ENCODE measurements at regions not wholly inside any gene's neighbourhood (a gene's known extent, or its start where the extent isn't known, plus 50 kb on each side); places are given as distances from the start of the nearest gene placed in this dataset.

DNA sequence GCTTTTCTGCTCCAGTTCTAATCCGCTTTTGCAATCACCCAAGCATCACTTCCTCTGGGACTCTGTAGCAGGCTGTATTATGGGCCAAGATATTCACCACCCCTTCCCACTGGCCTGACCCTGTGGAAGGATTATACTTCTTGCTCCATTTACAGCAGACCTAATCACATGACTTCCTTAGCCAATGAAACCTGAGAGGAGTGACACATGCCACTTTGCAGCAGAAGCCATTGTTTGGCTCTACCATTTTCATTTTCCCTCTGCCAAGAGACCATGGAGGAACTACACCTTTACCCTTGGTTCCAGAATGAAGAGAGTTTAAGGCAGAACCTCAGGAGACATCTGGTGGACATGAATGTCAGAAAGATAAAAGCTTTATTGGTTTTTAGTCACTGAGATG is 134.9 kb upstream of the HSD17B12 start:
- Mint-ChIP-seq H3K4me1 (peaks cover 0 to 2% (median 0%) of the 10 kb centered on the region in 3 donors), H3K9me3 (peaks cover 0 to 3% (median 0%) of the 10 kb centered on the region in 3 donors), H3K27ac (no peak overlapping the region), H3K36me3 (no peaks in the 10 kb centered on the region), H3K4me3 (no peak overlapping the region), H3K27me3 (peaks cover 40% of the 10 kb centered on the region)

DNA sequence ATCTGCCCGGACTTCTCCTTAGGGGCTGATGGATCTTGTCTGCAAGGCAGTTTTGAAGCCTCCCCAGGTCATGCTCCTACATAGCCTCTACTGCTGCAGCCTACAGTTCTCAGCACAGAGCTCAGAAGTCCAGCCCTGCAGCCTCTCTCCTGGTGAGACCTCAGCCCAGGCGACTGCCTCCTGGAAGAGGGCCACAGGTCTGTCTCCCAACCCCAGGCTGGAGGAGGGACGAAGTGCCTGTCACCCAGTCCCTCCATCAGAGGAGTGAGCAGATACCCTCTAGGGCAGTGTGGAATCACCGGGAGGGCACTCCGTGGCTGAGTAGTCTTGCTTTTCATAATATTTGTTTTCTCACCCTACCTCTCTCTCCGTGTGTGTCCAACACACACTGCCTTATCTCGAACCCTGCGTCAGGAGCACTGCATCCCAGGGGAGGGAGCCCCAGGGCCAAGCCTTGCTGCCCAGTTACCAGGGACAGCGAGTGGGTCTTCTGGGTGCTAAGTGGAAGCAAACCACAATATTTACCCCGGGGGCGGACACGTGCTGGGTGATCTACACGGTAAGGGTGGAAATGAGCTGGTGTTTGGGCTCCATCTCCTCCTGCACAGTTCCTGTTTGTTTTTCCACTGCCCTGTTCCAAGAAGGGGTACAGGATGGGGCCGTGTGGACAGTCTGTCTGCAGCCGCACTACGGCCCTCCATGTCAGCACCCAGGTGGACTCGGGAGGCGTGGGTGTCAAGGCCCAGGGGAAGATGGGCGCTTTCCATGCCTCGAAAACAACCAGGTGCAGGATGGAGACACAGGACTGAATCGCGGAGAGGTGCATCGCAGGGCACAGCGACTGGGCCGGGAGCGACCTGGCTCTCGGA is 133.7 kb upstream of the HSD17B12 start:
- peaks cover 41% of the 10 kb centered on the region for H3K27me3 Mint-ChIP-seq
- no peaks in the 10 kb centered on the region for H3K36me3 Mint-ChIP-seq
- H3K4me3 Mint-ChIP-seq: peak overlapping the region in 2 of 4 donors; percentile 1 to 63
- H3K9me3 Mint-ChIP-seq: peaks cover 0 to 2% (median 0%) of the 10 kb centered on the region in 3 donors
- H3K4me1 Mint-ChIP-seq: peaks cover 0 to 2% (median 0%) of the 10 kb centered on the region in 3 donors
- no peak overlapping the region for H3K27ac Mint-ChIP-seq

DNA sequence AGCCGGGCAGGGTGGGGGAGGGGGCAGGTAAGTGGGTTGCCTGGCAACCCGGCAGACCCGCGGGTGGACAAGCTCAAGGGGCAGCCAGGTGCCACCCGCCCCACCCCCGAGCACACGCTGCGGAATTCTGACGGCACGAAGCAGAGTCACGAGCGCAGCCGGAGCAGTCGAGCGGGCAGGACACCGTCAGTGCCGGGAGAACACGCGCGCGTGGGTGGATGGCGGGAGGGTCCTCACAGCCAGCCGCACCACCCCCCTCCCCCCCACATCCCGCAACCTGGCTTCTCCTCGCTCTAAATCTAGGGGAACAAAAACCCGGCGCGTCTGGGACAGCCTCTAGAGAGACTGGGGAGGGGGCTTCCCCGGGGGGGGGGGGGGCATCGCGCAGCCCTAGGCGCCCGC is 133.1 kb upstream of the HSD17B12 start:
- Mint-ChIP-seq H3K4me3 (no peak overlapping the region), H3K4me1 (peaks cover 0 to 2% (median 0%) of the 10 kb centered on the region in 3 donors), H3K27me3 (peaks cover 45% of the 10 kb centered on the region), H3K27ac (no peak overlapping the region), H3K9me3 (no peaks in the 10 kb centered on the region), H3K36me3 (no peaks in the 10 kb centered on the region)

DNA sequence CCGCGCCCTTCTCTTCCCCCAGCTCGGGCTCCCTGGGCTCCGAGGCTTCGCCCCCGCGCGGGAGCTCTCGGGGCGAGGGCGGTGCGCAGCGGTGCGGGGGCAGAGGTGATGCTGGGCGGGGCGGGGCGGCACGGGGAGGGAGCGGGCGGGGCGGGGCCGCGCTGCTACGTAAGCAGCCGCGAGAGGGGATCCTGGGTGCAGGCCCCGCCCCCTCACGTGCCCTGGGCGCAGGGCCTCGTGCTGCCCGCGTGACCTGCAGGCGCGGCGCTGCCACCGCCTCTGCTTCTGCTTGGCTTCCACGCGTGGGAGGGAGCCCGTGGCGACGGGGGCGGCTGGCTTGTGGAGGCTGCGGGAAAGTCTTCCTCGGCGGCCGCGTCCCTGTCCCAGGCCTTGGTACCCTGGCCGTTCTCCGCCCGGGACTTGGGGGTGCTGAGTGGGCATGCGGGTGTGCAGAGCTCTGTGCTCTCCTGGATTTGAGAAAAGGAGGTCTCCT is 132.6 kb upstream of the HSD17B12 start:
- Mint-ChIP-seq H3K4me1 (peaks cover 0 to 2% (median 0%) of the 10 kb centered on the region in 3 donors), H3K27ac (no peak overlapping the region), H3K9me3 (no peaks in the 10 kb centered on the region), H3K27me3 (peaks cover 47% of the 10 kb centered on the region), H3K36me3 (no peaks in the 10 kb centered on the region), H3K4me3 (no peak overlapping the region)

DNA sequence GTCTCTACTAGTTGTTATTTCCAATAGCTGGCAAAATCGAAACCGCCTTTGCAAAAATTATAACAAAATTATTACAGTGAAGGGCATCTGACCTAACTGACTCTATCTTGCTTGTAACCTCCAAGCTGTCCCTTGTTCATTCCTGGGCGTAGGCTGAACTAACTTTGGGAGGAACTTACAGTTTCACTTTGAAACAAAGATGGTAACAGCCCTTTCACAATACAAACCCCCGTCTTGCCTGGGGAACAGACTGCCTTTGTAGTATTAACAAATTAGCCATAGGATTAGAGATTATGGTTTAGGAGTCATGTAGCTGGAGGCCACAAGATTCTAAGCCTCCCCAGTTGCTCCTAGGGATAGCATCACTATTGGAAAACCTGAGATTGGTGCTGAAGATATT is 131.6 kb upstream of the HSD17B12 start:
- Mint-ChIP-seq H3K27ac (no peak overlapping the region), H3K4me1 (peaks cover 0 to 2% (median 0%) of the 10 kb centered on the region in 3 donors), H3K9me3 (no peaks in the 10 kb centered on the region), H3K36me3 (no peaks in the 10 kb centered on the region), H3K27me3 (peaks cover 56% of the 10 kb centered on the region), H3K4me3 (peak overlapping the region in 1 of 4 donors; percentile 17)

DNA sequence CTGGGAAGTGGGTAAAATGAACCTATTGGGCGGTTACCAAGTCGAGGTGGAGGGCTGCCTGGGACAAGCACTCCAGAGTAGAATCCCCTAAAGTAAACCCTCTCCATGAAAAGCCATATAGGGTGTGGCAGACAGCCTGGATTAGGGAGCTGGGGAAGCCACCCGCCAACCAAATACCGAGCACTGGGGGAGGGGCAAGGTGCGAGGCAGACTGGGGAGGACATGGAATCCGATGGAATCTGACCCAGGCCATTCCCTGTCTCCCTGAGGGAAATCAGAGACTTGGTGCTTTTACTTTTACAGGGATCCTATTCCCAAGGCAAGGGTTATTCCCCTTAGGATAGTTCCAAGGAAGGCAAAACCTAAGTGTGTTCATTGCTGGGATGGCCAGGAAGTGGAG is 130.9 kb upstream of the HSD17B12 start:
- peaks cover 0 to 2% (median 0%) of the 10 kb centered on the region in 3 donors for H3K4me1 Mint-ChIP-seq
- no peak overlapping the region for H3K27ac Mint-ChIP-seq
- peak overlapping the region in 1 of 4 donors; percentile 19 for H3K4me3 Mint-ChIP-seq
- no peaks in the 10 kb centered on the region for H3K9me3 Mint-ChIP-seq
- H3K27me3 Mint-ChIP-seq: peaks cover 57% of the 10 kb centered on the region
- no peaks in the 10 kb centered on the region for H3K36me3 Mint-ChIP-seq

DNA sequence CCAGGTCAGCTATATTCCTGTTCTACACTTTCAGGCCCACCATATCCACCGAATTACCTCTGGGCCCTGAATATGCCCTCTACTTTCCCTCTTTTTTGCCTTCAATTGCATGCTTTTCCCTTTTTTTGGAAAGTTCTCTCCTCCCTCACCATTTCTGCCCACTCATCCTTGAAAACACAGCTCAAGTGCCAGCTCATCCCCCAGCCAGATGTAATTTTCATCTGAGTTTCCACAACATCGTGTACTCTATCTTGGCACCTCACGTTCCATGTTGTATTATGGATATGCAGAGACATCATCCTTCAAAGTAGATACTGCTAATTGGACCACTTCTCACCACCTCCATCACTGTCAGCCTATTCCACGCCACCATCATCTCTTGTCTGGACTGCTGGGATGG is 129.8 kb upstream of the HSD17B12 start:
- Mint-ChIP-seq H3K27me3 (peaks cover 54% of the 10 kb centered on the region), H3K4me1 (peaks cover 0 to 2% (median 0%) of the 10 kb centered on the region in 3 donors), H3K27ac (no peak overlapping the region), H3K4me3 (no peak overlapping the region), H3K36me3 (no peaks in the 10 kb centered on the region), H3K9me3 (no peaks in the 10 kb centered on the region)

DNA sequence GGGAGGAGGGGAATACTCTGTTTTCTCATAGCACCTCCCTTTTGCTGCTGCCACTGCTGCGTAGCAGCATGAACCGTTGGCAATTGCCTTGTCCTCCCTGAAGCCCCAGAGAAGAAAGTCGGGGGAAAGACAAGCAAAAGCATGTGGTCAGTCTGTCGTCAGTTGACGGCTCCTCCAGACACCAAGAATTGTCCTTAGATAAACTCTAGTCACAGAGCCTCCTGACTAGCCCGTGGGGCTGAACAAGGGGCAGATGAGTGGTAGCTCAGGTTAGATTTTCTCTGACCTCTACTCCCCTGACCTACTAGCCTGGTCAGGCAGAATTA is 126.4 kb upstream of the HSD17B12 start:
- Mint-ChIP-seq H3K36me3 (no peaks in the 10 kb centered on the region), H3K4me3 (peak overlapping the region in 1 of 4 donors; percentile 78), H3K4me1 (peaks cover 5% of the 10 kb centered on the region in 3 donors), H3K27ac (no peak overlapping the region), H3K27me3 (peaks cover 56% of the 10 kb centered on the region), H3K9me3 (no peaks in the 10 kb centered on the region)

DNA sequence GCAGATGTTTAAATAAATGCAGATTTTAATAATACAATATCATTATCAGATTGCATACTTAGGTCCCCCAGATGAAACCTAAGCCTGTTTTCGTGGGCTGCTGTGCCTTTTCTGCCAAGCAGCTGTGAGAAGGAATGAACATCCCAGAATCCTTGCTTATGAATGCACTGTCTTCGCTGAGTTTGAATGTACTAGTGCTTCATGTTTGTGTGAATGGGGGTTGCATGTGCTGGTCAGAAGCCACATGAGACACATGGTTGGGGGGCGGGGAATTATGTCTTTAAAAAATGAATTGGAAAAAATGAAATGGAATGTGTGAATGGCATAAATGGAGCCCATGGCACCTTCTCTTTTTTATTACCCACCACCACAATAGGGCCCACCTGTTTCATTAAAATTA is 125.4 kb upstream of the HSD17B12 start:
- no peak overlapping the region for H3K4me3 Mint-ChIP-seq
- no peak overlapping the region for H3K27ac Mint-ChIP-seq
- H3K36me3 Mint-ChIP-seq: no peaks in the 10 kb centered on the region
- H3K4me1 Mint-ChIP-seq: peaks cover 5% of the 10 kb centered on the region in 3 donors
- H3K9me3 Mint-ChIP-seq: no peaks in the 10 kb centered on the region
- peaks cover 50% of the 10 kb centered on the region for H3K27me3 Mint-ChIP-seq

DNA sequence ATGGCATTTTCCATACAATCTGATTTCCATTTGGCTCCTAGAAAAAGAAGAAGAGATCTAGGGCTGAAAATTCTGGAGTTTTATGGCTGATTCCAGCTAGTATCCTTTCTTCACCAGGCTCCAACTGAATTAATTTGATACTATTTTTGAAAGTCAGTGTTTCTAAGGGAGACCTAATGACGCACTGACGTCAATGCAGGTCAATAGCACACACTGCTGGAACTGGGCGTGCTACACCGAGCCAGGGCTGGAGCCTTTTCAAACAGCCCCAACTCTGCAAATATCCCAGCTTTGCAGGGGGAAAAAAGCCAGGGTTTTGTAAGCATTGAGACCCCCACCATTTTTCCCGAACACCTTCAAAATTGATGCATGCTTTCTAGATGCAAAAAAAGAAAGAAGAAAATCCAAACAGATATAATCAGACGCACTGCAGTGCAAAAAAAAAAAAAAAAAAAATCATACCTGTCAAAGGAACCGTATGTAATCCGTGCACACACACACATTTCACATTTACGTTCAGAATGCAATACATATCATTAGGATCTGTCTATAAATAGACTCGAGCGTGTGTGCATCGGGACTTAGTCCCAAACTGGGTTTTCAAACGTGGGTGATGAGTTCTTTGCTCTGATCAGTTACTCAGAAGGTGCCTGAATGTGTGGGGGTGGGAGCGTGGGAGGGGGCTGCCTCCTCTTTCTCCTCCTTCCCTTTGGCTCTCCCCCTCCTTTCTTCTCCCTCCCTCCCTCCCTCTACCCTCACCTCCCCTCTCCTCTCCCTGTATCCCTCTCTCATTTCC is 124.5 kb upstream of the HSD17B12 start:
- H3K36me3 Mint-ChIP-seq: no peaks in the 10 kb centered on the region
- H3K4me3 Mint-ChIP-seq: no peak overlapping the region
- H3K9me3 Mint-ChIP-seq: no peaks in the 10 kb centered on the region
- H3K27me3 Mint-ChIP-seq: peaks cover 51% of the 10 kb centered on the region
- peaks cover 5% of the 10 kb centered on the region in 3 donors for H3K4me1 Mint-ChIP-seq
- H3K27ac Mint-ChIP-seq: no peak overlapping the region

DNA sequence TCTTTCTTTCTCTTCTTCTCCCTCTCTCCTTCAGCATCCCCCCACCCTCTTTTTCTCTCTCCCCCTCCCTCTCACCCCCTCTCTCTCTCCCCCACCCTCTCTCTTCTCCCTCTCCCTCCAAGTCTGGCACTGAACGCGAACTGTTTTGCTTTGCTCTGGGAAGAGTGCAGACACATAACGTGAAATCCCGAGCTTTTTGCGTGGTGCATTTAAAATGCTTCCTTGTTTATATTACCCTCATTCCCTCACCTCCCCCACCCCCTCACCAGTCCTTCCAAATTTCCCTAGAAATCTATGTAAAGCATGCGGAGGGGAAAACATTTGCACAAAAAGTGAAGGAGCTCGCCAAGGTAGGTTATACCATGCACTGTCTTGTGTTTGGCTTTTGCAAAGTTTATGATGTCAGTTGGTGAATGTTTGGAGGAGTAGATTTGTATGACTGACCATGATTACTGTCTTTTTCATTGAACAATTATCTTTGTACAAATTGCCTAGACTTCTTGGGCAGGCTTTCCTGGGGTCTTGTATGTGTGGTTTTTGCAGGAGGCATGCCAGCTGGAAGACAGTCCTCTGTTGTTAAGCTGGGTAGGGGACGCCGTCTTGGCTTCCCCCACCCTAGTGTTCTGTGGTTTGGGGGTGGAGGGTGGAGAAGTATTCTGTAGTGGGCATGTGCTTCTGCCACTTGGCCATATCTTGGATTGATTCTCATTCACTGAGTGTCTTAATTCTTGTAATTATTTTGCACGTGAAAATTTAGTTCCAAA is 123.7 kb upstream of the HSD17B12 start:
- peaks cover 5% of the 10 kb centered on the region in 3 donors for H3K4me1 Mint-ChIP-seq
- no peak overlapping the region for H3K27ac Mint-ChIP-seq
- H3K4me3 Mint-ChIP-seq: peak overlapping the region in 1 of 4 donors; percentile 55
- no peaks in the 10 kb centered on the region for H3K9me3 Mint-ChIP-seq
- H3K27me3 Mint-ChIP-seq: peaks cover 52% of the 10 kb centered on the region
- no peaks in the 10 kb centered on the region for H3K36me3 Mint-ChIP-seq

DNA sequence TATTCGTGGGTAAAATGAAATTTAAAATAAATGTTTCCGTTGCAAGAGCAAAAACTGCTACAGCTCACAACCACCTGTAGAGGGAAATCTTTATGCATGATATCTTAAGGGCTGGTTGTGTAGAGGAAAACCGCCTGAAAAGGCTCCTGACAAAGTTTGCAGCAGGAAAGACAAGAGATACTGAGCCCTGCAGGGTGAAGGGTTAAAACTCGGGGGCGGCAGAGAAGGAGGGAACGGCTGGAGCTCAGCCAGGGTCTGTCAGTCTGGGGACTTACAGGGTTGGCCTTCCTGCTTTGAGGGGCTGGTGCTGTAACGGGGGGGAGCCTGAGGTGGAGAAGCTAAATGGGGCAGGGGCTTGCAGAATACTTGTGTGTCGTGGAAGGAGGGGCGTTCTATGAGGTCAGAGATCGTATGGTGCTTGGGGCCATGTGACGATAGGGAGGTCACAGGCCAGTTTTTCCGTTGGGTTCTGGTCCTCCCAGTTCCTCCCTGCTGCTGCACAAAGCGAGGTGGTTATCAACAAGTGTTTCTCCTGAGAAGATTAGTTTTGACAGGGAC is 122.9 kb upstream of the HSD17B12 start:
- Mint-ChIP-seq H3K27ac (no peak overlapping the region), H3K4me1 (peaks cover 5% of the 10 kb centered on the region in 3 donors), H3K4me3 (no peak overlapping the region), H3K36me3 (no peaks in the 10 kb centered on the region), H3K27me3 (peaks cover 48% of the 10 kb centered on the region), H3K9me3 (no peaks in the 10 kb centered on the region)

DNA sequence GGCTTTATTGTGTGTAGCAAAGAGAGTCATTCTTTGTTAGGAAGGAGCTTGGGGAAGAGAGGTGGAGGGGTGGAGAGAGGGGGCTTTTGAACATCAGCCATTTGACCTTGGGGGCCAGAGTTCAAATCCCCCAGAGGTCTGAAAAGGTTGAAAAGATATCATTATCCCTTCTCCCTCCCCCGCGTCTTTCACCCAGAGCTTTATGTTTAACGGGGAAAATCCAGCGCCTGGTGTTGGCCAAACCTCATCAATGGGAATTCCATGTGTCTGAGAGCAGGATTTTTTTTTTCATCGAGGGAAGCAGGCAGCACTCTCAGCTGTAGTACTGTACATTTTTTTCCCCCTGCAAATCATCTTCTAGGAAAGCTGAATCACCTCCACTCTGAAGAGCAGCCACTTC is 122.4 kb upstream of the HSD17B12 start:
- H3K27me3 Mint-ChIP-seq: peaks cover 43% of the 10 kb centered on the region
- no peaks in the 10 kb centered on the region for H3K9me3 Mint-ChIP-seq
- H3K4me1 Mint-ChIP-seq: peaks cover 5% of the 10 kb centered on the region in 3 donors
- H3K27ac Mint-ChIP-seq: no peak overlapping the region
- no peak overlapping the region for H3K4me3 Mint-ChIP-seq
- no peaks in the 10 kb centered on the region for H3K36me3 Mint-ChIP-seq

DNA sequence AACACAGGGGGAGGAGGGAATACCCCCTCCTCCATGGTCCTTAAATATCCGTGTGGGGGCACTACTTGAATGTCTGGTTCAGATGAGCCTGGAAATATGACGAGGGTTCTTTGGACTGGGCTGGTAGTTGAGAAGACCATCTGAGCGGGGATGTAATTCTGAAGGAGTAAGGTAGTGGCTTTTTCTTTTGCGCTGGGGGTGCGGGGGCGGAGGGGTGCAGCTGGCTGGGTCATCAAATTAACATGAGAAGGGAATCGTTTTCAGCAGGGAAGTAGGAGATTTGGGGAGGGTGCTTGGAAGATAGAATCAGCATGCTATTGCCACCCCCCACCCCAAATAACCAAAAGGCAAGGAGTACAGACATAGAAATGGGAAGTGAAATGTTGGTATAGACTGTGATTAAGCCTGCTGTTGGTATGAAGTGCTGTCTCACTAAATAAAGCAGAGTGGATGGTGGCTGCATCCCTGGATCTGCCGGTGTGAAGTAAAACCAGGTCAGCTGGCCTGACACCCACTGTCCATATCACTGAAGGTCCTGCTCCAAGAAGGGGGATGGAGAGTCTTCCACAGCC is 121.9 kb upstream of the HSD17B12 start:
- Mint-ChIP-seq H3K9me3 (peaks cover 0 to 1% (median 0%) of the 10 kb centered on the region in 3 donors), H3K4me3 (no peak overlapping the region), H3K36me3 (no peaks in the 10 kb centered on the region), H3K27ac (no peak overlapping the region), H3K4me1 (peaks cover 5 to 6% (median 5%) of the 10 kb centered on the region in 3 donors), H3K27me3 (peaks cover 39% of the 10 kb centered on the region)
